GM18502 (cell line): ENCODE measurements at regions not wholly inside any gene's neighbourhood (a gene's known extent, or its start where the extent isn't known, plus 50 kb on each side); places are given as distances from the start of the nearest gene placed in this dataset.
"Not testable (repeated sequence)": the region's sequence is repeated elsewhere in the genome, so short reads cannot be mapped to it uniquely, and the experiment has no call there.

Experiments used
- ATAC-seq: cut with Tn5 transposase; IDR thresholded peaks from one replicate; pipeline ENCODE4 v1.9.1; 2021; ENCODE audit warnings: mild to moderate bottlenecking; ENCODE audit not compliant: unreplicated experiment, poor library complexity

DNA sequence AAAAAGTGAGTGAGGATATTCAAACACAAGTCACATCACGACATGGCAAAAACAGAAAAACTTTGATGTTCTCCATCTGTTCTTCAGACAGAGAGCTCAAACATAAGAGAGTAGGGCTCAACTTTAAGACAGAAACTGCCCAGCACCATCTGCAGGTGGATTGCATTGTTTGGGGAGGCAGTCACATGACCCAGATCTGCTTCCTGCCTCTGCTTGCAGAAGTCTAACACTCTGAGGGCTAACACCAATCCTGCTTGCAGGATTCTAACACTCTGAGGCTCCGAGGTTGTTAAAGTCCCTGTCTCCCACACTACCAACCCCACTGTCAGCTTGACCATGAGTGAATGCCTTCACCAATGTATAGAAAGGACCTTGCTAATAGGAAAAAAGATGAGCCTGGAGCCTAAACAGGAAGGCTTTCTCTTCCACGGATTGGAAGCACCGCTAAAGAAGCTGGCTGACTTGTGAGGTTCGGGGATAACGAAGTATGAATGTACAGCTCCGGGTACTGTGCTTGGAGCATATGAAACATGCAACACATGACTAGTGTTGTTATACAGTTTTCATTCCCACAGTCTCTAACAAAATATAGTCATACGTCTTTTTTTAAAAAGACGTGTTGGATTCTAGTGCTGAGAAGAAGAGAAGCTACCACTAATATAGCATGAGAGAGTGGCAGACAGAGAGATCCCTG is 176.6 kb upstream of the CREB1 start:
- peak; percentile 72 for ATAC-seq

DNA sequence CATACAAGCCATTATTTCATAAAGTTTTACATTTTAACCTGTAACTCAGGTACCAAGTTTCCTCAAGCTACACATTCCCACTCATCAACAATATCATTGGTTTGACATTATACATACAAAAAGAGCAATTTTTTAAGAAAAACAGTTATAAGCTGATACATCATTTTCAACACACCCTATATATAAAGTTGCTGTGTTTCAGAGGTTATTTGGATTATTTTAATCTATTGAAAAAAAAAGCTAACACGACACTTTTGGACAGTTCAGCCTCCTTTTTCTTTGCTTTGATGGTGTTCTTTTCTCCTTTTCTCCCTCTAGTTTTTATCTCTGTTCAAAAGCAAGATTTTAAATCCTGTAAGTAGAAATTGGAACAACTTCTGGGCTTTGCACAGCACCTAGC is 175.9 kb upstream of the CREB1 start:
- no peak for ATAC-seq

DNA sequence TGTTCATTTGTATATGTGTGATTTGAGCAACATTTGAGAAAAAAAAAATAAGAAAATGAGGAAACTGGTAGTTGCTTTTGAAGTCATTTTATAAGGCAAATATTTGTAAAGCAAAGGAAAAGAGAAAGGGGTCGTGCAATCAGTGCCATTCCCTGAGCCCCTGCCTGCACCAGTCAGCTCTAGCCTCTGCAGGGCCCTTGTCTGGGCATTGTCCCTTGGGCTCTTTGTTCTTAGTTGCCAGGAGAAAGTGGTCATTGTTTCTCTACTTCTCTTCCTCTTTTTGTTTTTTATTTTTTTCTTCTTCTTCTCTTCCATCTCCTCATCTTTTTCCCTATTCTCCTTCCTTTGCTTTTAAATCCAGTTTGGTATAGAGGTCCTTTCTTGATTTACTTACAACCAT is 175.3 kb upstream of the CREB1 start:
- no peak for ATAC-seq

GRCh38 chr2:207356567-207356966 is 173.2 kb upstream of the CREB1 start:
- no peak for ATAC-seq

DNA sequence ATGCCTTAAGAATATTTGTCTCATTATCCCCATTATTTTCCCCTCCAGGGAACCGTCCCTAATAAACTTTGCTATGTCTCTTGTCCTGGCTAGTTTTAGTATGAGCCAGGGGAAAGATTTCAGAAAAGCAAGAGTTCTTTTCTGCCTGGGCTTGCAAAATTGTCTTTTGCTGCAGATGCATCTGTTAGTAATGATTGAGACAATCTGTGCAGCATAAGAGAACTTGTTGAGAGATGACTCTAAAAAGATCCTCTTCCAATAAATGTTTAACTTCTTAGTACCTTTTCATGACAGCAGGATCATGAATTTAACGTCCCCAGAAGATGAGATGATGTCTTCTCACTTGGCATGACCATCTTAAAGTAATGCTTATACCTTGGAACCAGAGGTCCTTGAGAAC is 172.5 kb upstream of the CREB1 start:
- no peak for ATAC-seq

- ATAC-seq, result no peak
Observed at GRCh38 chr2:207362716-207363115, 167.0 kb upstream of the CREB1 start.

DNA sequence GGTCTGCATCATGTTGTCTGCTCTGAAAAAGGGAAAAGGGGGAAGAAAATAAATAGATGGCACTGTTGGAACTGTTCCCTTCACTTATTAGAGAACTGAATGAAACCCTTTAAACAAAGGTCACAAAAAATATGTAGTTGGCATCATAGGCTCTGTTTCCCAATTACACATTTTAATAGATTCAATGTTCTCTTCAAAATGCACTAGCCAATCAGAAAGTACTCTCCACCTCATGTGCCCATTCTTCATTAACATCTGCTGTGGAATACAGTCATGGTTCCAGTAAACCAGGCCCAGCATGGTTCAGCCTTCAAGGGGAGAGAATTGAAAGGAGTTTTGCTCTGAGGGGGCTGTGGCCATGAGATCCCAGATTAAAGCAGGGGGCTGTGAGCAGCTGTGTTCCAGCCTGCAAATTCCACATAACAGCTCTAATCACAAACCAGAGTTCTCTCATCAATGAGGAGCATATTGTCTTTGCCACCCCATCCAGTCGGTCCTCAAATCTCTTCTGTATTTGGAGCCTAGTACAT is 165.9 kb upstream of the CREB1 start:
- no peak for ATAC-seq

DNA sequence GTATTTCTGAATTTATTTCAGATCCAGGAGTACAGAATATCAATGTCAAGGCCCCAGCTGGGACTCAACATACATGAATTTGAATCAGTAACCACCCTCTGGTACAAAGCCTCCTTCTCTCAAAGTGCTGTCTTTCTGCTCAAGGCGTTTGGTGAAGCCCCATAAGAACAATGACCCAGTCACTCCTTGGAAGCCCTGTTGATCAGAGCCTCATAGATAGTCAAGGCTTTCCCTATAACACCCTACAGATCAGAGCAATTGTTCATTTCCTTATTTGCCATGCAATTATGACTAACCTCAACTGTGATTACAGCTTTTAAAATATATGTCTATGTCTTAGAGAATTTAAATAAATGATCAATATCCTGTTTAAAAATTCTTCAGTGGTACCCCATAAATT is 159.1 kb upstream of the CREB1 start:
- no peak for ATAC-seq

- no peak for ATAC-seq
Observed at GRCh38 chr2:207371877-207372276, 157.9 kb upstream of the CREB1 start.

GRCh38 chr2:207372483-207372882 is 157.3 kb upstream of the CREB1 start:
- no peak for ATAC-seq

DNA sequence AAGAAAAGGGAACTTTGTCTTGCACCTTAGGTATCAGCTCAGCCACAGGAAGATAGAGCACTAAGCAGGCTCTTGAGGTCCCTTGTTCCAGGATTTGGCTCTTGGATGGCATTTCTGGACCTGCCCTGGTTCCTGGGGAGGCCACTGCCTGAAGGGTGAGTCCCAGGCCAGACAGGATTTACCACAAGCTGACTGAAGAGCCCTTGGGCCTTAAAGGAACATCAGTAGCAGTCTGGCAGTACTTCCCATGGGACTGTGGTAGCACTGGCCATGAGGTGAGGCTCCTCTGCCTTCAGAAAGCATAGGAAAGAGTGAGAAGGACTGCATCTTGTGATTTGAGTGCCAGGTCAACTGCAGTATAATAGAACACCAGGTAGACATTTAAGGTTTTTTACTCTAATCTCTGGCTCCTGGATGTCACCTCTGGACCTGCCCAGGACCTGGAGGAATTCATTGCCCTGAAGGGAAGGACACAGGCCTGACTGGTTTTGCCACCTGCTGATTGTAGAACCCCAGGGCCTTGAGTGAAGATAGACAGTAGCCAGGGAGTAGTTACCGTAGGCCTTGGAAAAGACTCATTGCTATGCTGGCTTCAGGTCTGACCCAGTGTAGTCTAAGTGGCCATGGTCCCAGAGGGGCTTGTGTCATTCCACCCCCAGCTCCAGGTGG is 154.4 kb upstream of the CREB1 start:
- ATAC-seq, result no peak

GRCh38 chr2:207378620-207379019 is 151.1 kb upstream of the CREB1 start:
- not testable (repeated sequence) for ATAC-seq

DNA sequence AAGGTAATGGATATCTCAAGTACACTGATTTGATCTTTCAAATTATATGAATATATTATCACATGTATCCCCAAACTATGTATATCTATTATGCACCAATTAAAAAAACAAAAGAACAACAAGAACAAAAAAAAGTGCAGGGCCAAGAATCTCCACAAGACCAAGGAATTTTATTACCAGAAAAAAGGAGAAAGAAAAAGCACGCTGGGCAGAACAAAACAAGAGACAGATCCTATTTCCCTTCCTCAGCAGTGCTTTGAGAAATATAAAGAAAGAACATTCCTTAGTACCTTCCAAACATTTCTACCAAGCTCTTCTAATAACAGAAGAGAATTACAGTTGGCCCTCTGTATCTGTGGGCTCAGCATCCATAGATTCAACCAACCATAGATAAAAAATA is 144.7 kb upstream of the CREB1 start:
- ATAC-seq, result no peak

GRCh38 chr2:207385903-207386302 is 143.9 kb upstream of the CREB1 start:
- no peak for ATAC-seq

- no peak for ATAC-seq
Observed at GRCh38 chr2:207387001-207387571, 142.7 kb upstream of the CREB1 start.

- no peak for ATAC-seq
Observed at GRCh38 chr2:207390302-207391095, 139.3 kb upstream of the CREB1 start.

DNA sequence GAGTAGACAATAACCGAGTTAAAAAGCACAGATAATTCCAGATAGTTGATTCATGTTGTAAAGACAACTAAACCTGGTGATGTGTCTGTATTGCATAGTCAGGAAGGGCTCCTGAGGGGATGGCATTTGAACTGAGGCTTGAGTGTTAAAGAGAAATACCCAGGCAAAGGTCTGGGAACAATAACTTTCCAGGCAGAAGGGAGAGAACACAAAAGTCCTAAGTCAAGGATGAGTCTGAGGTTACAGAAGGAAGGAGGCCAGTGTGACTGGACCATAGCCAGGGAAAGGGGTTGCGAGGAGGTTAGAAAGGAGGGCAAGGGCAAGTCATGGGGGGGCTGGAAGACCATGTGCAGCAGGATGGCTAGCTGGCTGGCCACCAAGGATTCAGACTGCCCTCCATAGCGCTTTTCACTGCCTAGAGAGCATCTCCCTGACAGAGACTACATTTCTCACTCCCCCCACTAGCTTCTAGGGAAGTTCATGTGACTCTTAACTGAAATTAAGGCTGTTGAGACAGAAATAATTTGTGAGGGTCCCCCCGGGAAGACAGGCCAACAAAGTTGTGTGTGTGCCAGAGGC is 135.5 kb upstream of the CREB1 start:
- ATAC-seq, result no peak

DNA sequence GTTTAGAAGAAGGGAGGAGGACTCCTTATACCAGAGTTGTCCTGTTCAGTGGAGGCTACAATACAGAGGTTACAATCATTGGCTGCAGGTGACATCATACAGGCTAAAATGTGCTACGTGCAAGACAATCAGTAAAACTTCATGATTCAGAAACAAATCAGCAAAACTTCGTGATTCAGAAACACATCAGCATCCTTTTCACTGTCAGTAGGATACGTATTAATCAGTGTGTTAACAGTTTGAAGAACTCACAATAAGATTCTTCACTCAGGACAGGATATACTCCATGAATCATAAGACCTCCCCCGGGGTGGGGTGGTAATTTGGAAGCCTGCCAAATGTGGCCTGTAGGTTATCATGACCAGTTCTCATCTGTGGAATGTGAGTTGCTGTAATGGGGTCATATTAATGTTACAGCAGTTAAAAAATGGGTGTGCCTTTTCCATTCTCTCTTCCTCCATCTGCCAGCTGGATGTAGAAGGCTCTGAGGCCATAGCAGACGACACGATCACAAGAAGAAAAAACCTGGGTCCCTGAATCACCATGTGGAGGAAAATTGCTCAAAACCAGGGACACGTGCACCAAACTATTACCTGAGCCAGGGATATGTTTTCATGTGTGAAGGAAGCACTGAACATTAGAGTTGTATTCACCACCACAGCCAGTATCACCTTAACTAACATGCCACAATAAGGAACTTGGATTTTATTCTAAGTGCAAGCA is 134.8 kb upstream of the CREB1 start:
- ATAC-seq, result no peak

DNA sequence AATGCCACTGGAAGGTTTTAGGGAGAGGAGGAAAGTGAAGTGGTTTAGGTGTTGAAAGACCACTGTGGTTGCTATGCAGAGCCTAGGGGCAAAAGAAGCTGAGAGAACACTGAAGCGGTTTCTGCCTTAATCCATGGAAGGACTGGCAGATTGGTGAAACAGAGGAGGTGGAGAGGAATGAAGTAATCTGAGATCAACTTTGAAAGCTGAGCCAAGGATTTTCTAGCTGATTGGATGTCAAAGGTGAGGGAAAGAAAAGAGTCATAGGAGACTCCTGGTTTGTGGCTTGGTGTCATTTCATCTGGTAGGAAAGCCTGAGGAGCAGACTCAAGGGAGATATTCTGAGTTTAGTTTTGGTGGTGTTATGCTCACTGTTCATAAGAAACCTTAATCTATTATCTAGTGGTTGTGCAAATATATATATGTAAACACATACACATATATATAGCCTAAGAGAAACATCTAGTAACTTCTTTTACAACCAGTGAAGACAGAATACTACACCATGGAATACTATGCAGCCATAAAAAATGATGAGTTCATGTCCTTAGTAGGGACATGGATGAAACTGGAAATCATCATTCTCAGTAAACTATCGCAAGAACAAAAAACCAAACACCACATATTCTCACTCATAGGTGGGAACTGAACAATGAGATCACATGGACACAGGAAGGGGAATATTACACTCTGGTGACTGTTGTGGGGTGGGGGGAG is 134.1 kb upstream of the CREB1 start:
- no peak for ATAC-seq
